ENCODE measurements at regions not wholly inside any gene's neighbourhood (a gene's known extent, or its start where the extent isn't known, plus 50 kb on each side); places are given as distances from the start of the nearest gene placed in this dataset.

GRCh38 chr10:113397047-113397446 is 155.8 kb upstream of the HABP2 start:
- WGBS (ENCODE audit: low lambda C conversion rate), result 84% methylated on average over 8 of the region's 9 CpGs
- ChIA-PET POLR2A (no interaction called here), CTCF (interaction anchor here (0.8 to 2.0 kb wide), 2 partner anchors 12 to 18 kb away, joined by 3 to 7 read pairs; no protein-coding TSS in a partner anchor)
- H3K9ac ChIP-seq, result no peak overlapping the region
- H3F3A ChIP-seq (replicated peaks; ENCODE audit: insufficient read depth), result no peaks in the 10 kb centered on the region
- no peak overlapping the region for H2AFZ ChIP-seq (ENCODE audit: low read depth)
- no peaks in the 10 kb centered on the region for H3K9me3 ChIP-seq
- no peak for DNase-seq
- no peak overlapping the region for H3K4me2 ChIP-seq
- no peaks in the 10 kb centered on the region for H3K36me3 ChIP-seq (replicated peaks in 1 of 2; ENCODE audit: control insufficient read depth in 1 of 2, insufficient read depth in 2 of 2, low read length in 1 of 2)
- no peaks in the 10 kb centered on the region for H3K79me2 ChIP-seq (ENCODE audit: insufficient read depth)
- no peaks in the 10 kb centered on the region; the same call in 1 of the 2 replicates for H3K27me3 ChIP-seq (ENCODE audit: insufficient read depth)
- H3K4me1 ChIP-seq (ENCODE audit: control insufficient read depth in 1 of 2, insufficient read depth in 2 of 2, low read depth in 1 of 2, low read length in 1 of 2), result no peaks in the 10 kb centered on the region; a peak in 1 of 4 replicates
- no peak overlapping the region for H3K27ac ChIP-seq (ENCODE audit: low read depth in 2 of 2, low read length in 1 of 2)
- H3K9me2 ChIP-seq, result no peaks in the 10 kb centered on the region
- TF ChIP-seq, protein P1, sequence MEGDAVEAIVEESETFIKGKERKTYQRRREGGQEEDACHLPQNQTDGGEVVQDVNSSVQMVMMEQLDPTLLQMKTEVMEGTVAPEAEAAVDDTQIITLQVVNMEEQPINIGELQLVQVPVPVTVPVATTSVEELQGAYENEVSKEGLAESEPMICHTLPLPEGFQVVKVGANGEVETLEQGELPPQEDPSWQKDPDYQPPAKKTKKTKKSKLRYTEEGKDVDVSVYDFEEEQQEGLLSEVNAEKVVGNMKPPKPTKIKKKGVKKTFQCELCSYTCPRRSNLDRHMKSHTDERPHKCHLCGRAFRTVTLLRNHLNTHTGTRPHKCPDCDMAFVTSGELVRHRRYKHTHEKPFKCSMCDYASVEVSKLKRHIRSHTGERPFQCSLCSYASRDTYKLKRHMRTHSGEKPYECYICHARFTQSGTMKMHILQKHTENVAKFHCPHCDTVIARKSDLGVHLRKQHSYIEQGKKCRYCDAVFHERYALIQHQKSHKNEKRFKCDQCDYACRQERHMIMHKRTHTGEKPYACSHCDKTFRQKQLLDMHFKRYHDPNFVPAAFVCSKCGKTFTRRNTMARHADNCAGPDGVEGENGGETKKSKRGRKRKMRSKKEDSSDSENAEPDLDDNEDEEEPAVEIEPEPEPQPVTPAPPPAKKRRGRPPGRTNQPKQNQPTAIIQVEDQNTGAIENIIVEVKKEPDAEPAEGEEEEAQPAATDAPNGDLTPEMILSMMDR (IDR thresholded peaks at IDR 0.05), result no peak
- TF ChIP-seq PBX3 (IDR thresholded peaks at IDR 0.05) (no peak), FOSL2 (IDR thresholded peaks at IDR 0.05; ENCODE audit: borderline replicate concordance, low read depth) (no peak), EP300 (IDR thresholded peaks at IDR 0.05; ENCODE audit: borderline replicate concordance in 1 of 2, low read depth in 1 of 2, low read length in 1 of 2) (no peak), NRF1 (IDR thresholded peaks at IDR 0.05; ENCODE audit: low read depth, low read length) (no peak), FOXJ3 (CRISPR knock-in tag; IDR thresholded peaks at IDR 0.05) (no peak), FOXM1 (IDR thresholded peaks at IDR 0.05; ENCODE audit: low read depth) (no peak), GABPA (IDR thresholded peaks at IDR 0.05; ENCODE audit: low read depth) (no peak), MEF2A (IDR thresholded peaks at IDR 0.05; ENCODE audit: borderline replicate concordance, low read depth) (no peak), EZH2phosphoT487 (IDR thresholded peaks at IDR 0.05; ENCODE audit: borderline replicate concordance, low read depth) (no peak), ELF1 (IDR thresholded peaks at IDR 0.05) (no peak), SMC3 (IDR thresholded peaks at IDR 0.05; ENCODE audit: low read depth, low read length) (no peak), RCOR1 (IDR thresholded peaks at IDR 0.05; ENCODE audit: low read length) (no peak), POLR2AphosphoS5 (IDR thresholded peaks at IDR 0.05; ENCODE audit: low read depth, low read length) (no peak), JUND (IDR thresholded peaks at IDR 0.05) (no peak), GATA2 (CRISPR knock-in tag; IDR thresholded peaks at IDR 0.05) (no peak)
- no peak overlapping the region for H3K4me3 ChIP-seq (ENCODE audit: low read depth in 2 of 2, low read length in 1 of 2)
- H4K20me1 ChIP-seq (ENCODE audit: insufficient read depth), result no peaks in the 10 kb centered on the region

- TF ChIP-seq FOXM1 (IDR thresholded peaks at IDR 0.05; ENCODE audit: low read depth) (no peak), MAX (IDR thresholded peaks at IDR 0.05; ENCODE audit: low read depth) (no peak), NFIC (IDR thresholded peaks at IDR 0.05; ENCODE audit: borderline replicate concordance) (no peak), JUND (IDR thresholded peaks at IDR 0.05) (no peak), FOSL2 (IDR thresholded peaks at IDR 0.05; ENCODE audit: borderline replicate concordance, low read depth) (no peak), POLR2AphosphoS5 (IDR thresholded peaks at IDR 0.05; ENCODE audit: low read depth, low read length) (no peak)
- TF ChIP-seq, protein P1 (IDR thresholded peaks at IDR 0.05), result no peak
- TF ChIP-seq, protein P2, sequence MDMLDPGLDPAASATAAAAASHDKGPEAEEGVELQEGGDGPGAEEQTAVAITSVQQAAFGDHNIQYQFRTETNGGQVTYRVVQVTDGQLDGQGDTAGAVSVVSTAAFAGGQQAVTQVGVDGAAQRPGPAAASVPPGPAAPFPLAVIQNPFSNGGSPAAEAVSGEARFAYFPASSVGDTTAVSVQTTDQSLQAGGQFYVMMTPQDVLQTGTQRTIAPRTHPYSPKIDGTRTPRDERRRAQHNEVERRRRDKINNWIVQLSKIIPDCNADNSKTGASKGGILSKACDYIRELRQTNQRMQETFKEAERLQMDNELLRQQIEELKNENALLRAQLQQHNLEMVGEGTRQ (IDR thresholded peaks at IDR 0.05; ENCODE audit: borderline replicate concordance, low read depth, low read length), result no peak
- no peak overlapping the region for H3K27ac ChIP-seq (ENCODE audit: low read depth in 2 of 2, low read length in 1 of 2)
- no peak overlapping the region for H3K4me3 ChIP-seq (ENCODE audit: low read depth in 2 of 2, low read length in 1 of 2)
- ChIA-PET CTCF (interaction anchor here (0.7 to 2.3 kb wide), 2 partner anchors 13 to 127 kb away, joined by 4 to 12 read pairs; no protein-coding TSS in a partner anchor), POLR2A (no interaction called here)
- no peak overlapping the region for H3K9ac ChIP-seq
- no peaks in the 10 kb centered on the region for H3K79me2 ChIP-seq (ENCODE audit: insufficient read depth)
- H3K4me1 ChIP-seq (ENCODE audit: control insufficient read depth in 1 of 2, insufficient read depth in 2 of 2, low read depth in 1 of 2, low read length in 1 of 2), result no peaks in the 10 kb centered on the region; a peak in 1 of 4 replicates
- no peak for DNase-seq
- no peaks in the 10 kb centered on the region for H3F3A ChIP-seq (replicated peaks; ENCODE audit: insufficient read depth)
- H4K20me1 ChIP-seq (ENCODE audit: insufficient read depth), result no peaks in the 10 kb centered on the region
- H3K4me2 ChIP-seq, result no peak overlapping the region
- no peaks in the 10 kb centered on the region; the same call in 1 of the 2 replicates for H3K27me3 ChIP-seq (ENCODE audit: insufficient read depth)
- no peaks in the 10 kb centered on the region for H3K36me3 ChIP-seq (replicated peaks in 1 of 2; ENCODE audit: control insufficient read depth in 1 of 2, insufficient read depth in 2 of 2, low read length in 1 of 2)
- no peaks in the 10 kb centered on the region for H3K9me3 ChIP-seq
- no peaks in the 10 kb centered on the region for H3K9me2 ChIP-seq
- 22% methylated on average over 4 of the region's 4 CpGs for WGBS (ENCODE audit: low lambda C conversion rate)
- H2AFZ ChIP-seq (ENCODE audit: low read depth), result no peak overlapping the region
Observed at GRCh38 chr10:113399065-113399464, 153.8 kb upstream of the HABP2 start.
